CD14-positive monocyte (primary cell): ENCODE measurements at regions not wholly inside any gene's neighbourhood (a gene's known extent, or its start where the extent isn't known, plus 50 kb on each side); places are given as distances from the start of the nearest gene placed in this dataset.

Experiments used
- DNase-seq, 3 donors: peaks; one replicate each; pipeline ENCODE4 v3.0.0-alpha.2; 2011 to 2022
- H2AFZ ChIP-seq: 2 replicates; pipeline ENCODE4 v1.6.0; 2012; ENCODE audit warnings: mild to moderate bottlenecking, low read depth, low read length, inconsistent platforms; ENCODE audit not compliant: insufficient read depth, poor library complexity, severe bottlenecking
- H3K27ac ChIP-seq, 2 donors: 1 replicate in 1 of 2; 2 replicates in 1 of 2; pipeline ENCODE4 v1.5.1; 2012 to 2013; ENCODE audit warnings: low read length in 2 of 2, control low read depth in 1 of 2, inconsistent platforms in 1 of 2, low read depth in 1 of 2, mild to moderate bottlenecking in 1 of 2
- H3K27me3 ChIP-seq, 2 donors: one replicate each; pipeline versions ENCODE4 v1.6.0 to v1.6.1; 2011 to 2013; ENCODE audit warnings: low read length in 2 of 2; ENCODE audit not compliant: control insufficient read depth in 2 of 2, insufficient read depth in 2 of 2
- H3K36me3 ChIP-seq, 2 donors: replicated peaks in 1 of 2; 1 replicate in 1 of 2; 2 replicates in 1 of 2; pipeline versions ENCODE4 v1.5.1 to v1.6.1; 2012 to 2013; ENCODE audit warnings: low read length in 2 of 2, control low read depth in 1 of 2, inconsistent platforms in 1 of 2, mild to moderate bottlenecking in 1 of 2; ENCODE audit not compliant: insufficient read depth in 2 of 2, control insufficient read depth in 1 of 2
- H3K4me1 ChIP-seq, 2 donors: 1 replicate in 1 of 2; 2 replicates in 1 of 2; pipeline versions ENCODE4 v1.5.1 to v1.6.1; 2012 to 2013; ENCODE audit warnings: low read length in 2 of 2, control low read depth in 1 of 2, inconsistent platforms in 1 of 2, mild to moderate bottlenecking in 1 of 2, moderate library complexity in 1 of 2; ENCODE audit not compliant: insufficient read depth in 2 of 2, control insufficient read depth in 1 of 2
- H3K4me2 ChIP-seq: replicated peaks from 2 replicates; pipeline ENCODE3; 2012; ENCODE audit warnings: low read length, moderate library complexity, mild to moderate bottlenecking; ENCODE audit not compliant: poor library complexity, severe bottlenecking; ENCODE audit errors: extremely low read depth
- H3K4me3 ChIP-seq, 3 experiments: fragments of 200-600 bp in 1 of 3; sonication (generic) in 1 of 3; replicated peaks in 1 of 3; 1 replicate in 2 of 3; 2 replicates in 1 of 3; pipeline ENCODE4 v1.5.1; 2011 to 2013; ENCODE audit warnings: low read length in 3 of 3, mild to moderate bottlenecking in 3 of 3, control low read depth in 2 of 3, low read depth in 2 of 3, inconsistent platforms in 1 of 3, moderate library complexity in 1 of 3
- H3K79me2 ChIP-seq: 2 replicates; pipeline ENCODE4 v1.6.0; 2012; ENCODE audit warnings: mild to moderate bottlenecking, control low read depth, inconsistent platforms, low read length, moderate library complexity; ENCODE audit not compliant: insufficient read depth
- H3K9ac ChIP-seq: 2 replicates; pipeline ENCODE4 v1.6.0; 2017; ENCODE audit warnings: low read length, mild to moderate bottlenecking; ENCODE audit not compliant: insufficient read depth, poor library complexity, severe bottlenecking
- H3K9me3 ChIP-seq, 2 donors: replicated peaks in 1 of 2; 1 replicate in 1 of 2; 2 replicates in 1 of 2; pipeline versions ENCODE4 v1.5.1 to v1.6.1; 2012 to 2013; ENCODE audit warnings: low read length in 2 of 2, control low read depth in 1 of 2; ENCODE audit not compliant: control insufficient read depth in 1 of 2, insufficient read depth in 1 of 2
- H4K20me1 ChIP-seq: 2 replicates; pipeline ENCODE4 v1.6.0; 2012; ENCODE audit warnings: mild to moderate bottlenecking, low read length, control low read depth, moderate library complexity; ENCODE audit not compliant: insufficient read depth
- H3K27ac Mint-ChIP-seq, 7 donors: one replicate each; pipeline ENCODE4 v1.8.0; 2020; ENCODE audit warnings: mild to moderate bottlenecking in 7 of 7, mixed read lengths in 7 of 7, moderate library complexity in 6 of 7, inconsistent platforms in 2 of 7
- H3K27me3 Mint-ChIP-seq, 3 donors: one replicate each; pipeline ENCODE4 v1.8.0; 2021 to 2022; ENCODE audit warnings: low read depth in 3 of 3, mild to moderate bottlenecking in 3 of 3, mixed read lengths in 3 of 3, moderate library complexity in 3 of 3, inconsistent platforms in 1 of 3
- H3K36me3 Mint-ChIP-seq, 2 donors: one replicate each; pipeline ENCODE4 v1.8.0; 2020; ENCODE audit warnings: mixed read lengths in 2 of 2, inconsistent platforms in 1 of 2, mild to moderate bottlenecking in 1 of 2
- H3K4me1 Mint-ChIP-seq: one replicate; pipeline ENCODE4 v1.8.0; 2020; ENCODE audit warnings: mild to moderate bottlenecking, mixed read lengths
- H3K4me3 Mint-ChIP-seq, 2 donors: one replicate each; pipeline ENCODE4 v1.8.0; 2020; ENCODE audit warnings: mild to moderate bottlenecking in 2 of 2, mixed read lengths in 2 of 2, moderate library complexity in 1 of 2
- H3K9me3 Mint-ChIP-seq, 7 donors: one replicate each; pipeline ENCODE4 v1.8.0; 2020 to 2022; ENCODE audit warnings: mixed read lengths in 7 of 7, mild to moderate bottlenecking in 6 of 7, moderate library complexity in 6 of 7, inconsistent platforms in 2 of 7
- WGBS: methylation state at CpG from one replicate; pipeline ENCODE4 v1.1.5; 2013; ENCODE audit warnings: missing lambda C conversion rate; ENCODE audit not compliant: insufficient coverage; 5-methylcytosine and 5-hydroxymethylcytosine counted together
- intact Hi-C, 2 donors: fragments of 100-400 bp; cut with micrococcal nuclease; formaldehyde crosslinking; loops; one replicate each; pipeline versions ENCODE4 v1.15.0 to v1.15.1; 2023
- TF ChIP-seq, protein P1 (sequence below): fragments of 200-600 bp; IDR thresholded peaks from one replicate; pipeline ENCODE4 v1.8.0; 2022; ENCODE audit warnings: antibody characterized with exemption, mild to moderate bottlenecking

DNA sequence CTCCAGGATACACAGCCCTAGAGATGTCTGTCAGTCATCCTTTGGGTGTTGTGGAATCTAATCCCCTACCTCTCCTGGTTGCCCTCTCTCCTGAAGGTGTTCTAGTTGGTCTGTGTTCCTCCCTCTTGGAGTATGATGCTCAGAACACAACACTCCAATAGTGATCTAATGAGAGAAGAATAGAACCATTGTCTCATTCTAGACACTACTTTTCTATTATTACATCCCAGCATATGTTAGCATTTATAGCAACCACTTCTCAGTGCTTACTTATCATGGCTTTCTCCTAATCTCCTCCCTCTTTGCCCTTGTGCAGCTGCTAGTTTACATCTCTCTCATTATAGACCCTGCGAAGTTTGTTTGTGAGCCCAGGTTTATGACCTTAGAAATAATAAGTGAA is 109.0 kb downstream of the UNC5CL start:
- DNase-seq = no peak
- Mint-ChIP-seq H3K4me1 (no peaks in the 10 kb centered on the region), H3K36me3 (no peaks in the 10 kb centered on the region), H3K27ac (no peak overlapping the region), H3K9me3 (peaks cover 0 to 1% (median 0%) of the 10 kb centered on the region in 7 donors), H3K27me3 (peaks cover 0 to 5% (median 2%) of the 10 kb centered on the region in 3 donors), H3K4me3 (no peak overlapping the region)
- Histone ChIP-seq H2AFZ (no peak overlapping the region), H3K9ac (no peak overlapping the region), H3K4me2 (no peak overlapping the region), H3K79me2 (no peaks in the 10 kb centered on the region), H3K36me3 (no peaks in the 10 kb centered on the region), H3K4me1 (no peaks in the 10 kb centered on the region), H3K4me3 (no peak overlapping the region), H3K9me3 (no peaks in the 10 kb centered on the region), H3K27ac (no peak overlapping the region), H4K20me1 (no peaks in the 10 kb centered on the region), H3K27me3 (peaks cover 0 to 2% of the 10 kb centered on the region in 2 donors)
- intact Hi-C loops = no loop called here
- TF ChIP-seq, protein P1, sequence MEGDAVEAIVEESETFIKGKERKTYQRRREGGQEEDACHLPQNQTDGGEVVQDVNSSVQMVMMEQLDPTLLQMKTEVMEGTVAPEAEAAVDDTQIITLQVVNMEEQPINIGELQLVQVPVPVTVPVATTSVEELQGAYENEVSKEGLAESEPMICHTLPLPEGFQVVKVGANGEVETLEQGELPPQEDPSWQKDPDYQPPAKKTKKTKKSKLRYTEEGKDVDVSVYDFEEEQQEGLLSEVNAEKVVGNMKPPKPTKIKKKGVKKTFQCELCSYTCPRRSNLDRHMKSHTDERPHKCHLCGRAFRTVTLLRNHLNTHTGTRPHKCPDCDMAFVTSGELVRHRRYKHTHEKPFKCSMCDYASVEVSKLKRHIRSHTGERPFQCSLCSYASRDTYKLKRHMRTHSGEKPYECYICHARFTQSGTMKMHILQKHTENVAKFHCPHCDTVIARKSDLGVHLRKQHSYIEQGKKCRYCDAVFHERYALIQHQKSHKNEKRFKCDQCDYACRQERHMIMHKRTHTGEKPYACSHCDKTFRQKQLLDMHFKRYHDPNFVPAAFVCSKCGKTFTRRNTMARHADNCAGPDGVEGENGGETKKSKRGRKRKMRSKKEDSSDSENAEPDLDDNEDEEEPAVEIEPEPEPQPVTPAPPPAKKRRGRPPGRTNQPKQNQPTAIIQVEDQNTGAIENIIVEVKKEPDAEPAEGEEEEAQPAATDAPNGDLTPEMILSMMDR = no peak
- WGBS = no CpG with 5 or more reads among the region's 1 CpG

DNA sequence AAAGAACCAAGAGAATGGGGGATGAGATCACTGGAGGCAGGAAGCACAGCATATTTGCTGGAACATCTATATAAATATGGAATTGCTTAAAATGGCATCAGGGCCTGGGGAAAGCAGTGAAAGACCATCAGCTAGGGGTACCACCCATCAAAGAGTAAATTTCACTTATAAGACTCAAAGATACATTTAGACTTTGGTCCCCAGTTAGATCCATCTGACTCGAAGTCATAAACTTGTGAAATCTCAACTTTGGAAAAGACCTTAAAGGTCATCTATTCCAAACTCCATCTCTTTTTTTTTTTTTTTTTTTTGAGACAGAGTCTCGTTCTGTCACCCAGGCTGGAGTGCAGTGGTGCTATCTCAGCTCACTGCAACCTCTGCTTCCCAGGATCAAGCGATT is 109.8 kb downstream of the UNC5CL start:
- no peaks in the 10 kb centered on the region for H3K79me2 ChIP-seq
- no peaks in the 10 kb centered on the region for H3K4me1 ChIP-seq
- H3K4me2 ChIP-seq = no peak overlapping the region
- no peak overlapping the region for H2AFZ ChIP-seq
- H3K4me1 Mint-ChIP-seq = no peaks in the 10 kb centered on the region
- no peak for DNase-seq
- TF ChIP-seq, protein P1 = no peak
- H3K36me3 Mint-ChIP-seq = no peaks in the 10 kb centered on the region
- intact Hi-C loops = no loop called here
- no peaks in the 10 kb centered on the region for H4K20me1 ChIP-seq
- peaks cover 0 to 2% of the 10 kb centered on the region in 2 donors for H3K27me3 ChIP-seq
- H3K9me3 ChIP-seq = no peaks in the 10 kb centered on the region
- H3K27me3 Mint-ChIP-seq = peaks cover 2 to 3% (median 2%) of the 10 kb centered on the region in 3 donors
- no peak overlapping the region for H3K9ac ChIP-seq
- no peak overlapping the region for H3K4me3 Mint-ChIP-seq
- no peak overlapping the region for H3K4me3 ChIP-seq
- H3K27ac ChIP-seq = no peak overlapping the region
- no peak overlapping the region for H3K27ac Mint-ChIP-seq
- peaks cover 0 to 1% (median 0%) of the 10 kb centered on the region in 7 donors for H3K9me3 Mint-ChIP-seq
- WGBS = 86% methylated on average over 1 of the region's 3 CpGs
- H3K36me3 ChIP-seq = no peaks in the 10 kb centered on the region
